NCI-H2081 treated with DMSO at 0.1 percent for 48 hours (cell line): ENCODE measurements at regions not wholly inside any gene's neighbourhood (a gene's known extent, or its start where the extent isn't known, plus 50 kb on each side); places are given as distances from the start of the nearest gene placed in this dataset.
"Not testable (repeated sequence)": the region's sequence is repeated elsewhere in the genome, so short reads cannot be mapped to it uniquely, and the experiment has no call there.

ENCODE experiments used
- DNase-seq: peaks from one replicate; lab custom pipeline; 2025; lab: John Stamatoyannopoulos, UW

DNA sequence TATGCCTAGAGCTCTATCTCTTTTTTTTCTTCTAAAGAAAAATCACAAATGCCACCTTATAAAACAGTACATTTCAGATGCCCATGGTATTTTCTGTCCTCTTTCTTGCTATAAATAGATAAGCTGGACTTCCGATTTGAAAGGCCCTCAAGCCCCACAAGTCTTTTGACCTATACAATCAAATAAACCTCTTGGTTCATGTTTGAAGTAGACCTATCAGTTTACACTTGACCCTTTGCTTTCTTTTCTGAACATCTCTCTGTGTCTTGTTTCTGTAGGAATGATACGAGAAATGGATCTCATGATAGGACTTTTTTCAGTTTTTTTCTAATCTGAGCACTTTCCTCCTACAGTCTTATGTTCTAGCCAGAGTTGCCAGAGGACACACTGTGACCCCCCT lies 327.2 kb downstream of the SOX9 start:
- DNase-seq = no peak

- no peak for DNase-seq
Observed at GRCh38 chr17:72452286-72453173, 331.7 kb downstream of the SOX9 start.

GRCh38 chr17:72454342-72454741 lies 333.5 kb downstream of the SOX9 start:
- no peak for DNase-seq

- DNase-seq = no peak
Observed at GRCh38 chr17:72455562-72455961, 334.7 kb downstream of the SOX9 start.

DNA sequence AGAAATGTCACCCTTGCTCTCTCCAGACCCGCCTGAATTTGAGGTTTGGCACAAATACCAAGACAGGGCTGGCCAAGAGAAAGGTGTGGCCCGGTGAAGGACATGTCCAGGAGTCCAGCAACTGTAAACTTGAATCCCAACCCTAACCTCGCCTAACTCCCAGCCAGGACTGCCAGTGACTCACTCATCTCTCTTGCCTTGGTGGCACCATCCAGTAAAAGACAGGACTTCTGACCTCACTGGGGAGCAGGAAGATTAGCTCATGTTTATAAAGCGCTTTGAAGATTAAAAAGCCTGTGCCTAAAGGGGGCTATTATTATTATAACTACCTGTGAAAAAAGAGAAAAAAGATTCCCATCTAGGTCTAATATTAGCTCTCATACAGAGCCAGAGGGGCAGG lies 335.3 kb downstream of the SOX9 start:
- DNase-seq = no peak

DNA sequence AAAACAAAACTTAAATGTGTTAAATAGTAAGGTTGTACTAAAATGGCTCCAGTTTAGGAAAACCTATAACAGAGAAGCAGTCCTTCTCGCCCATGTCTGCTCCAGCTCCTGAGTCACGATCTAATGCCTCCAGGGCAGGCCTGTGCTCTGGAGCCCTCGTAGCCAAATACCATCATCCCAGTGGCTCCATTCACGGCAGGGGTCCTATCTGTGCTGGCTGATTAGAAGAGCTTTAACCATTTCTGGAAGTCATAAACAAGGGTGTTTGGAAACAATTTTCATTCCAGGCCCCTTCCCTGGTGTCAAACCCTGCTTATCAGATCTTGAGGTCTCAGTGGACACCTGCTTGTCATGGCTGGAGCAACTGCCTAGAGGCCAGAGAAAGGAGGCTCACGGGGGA lies 336.9 kb downstream of the SOX9 start:
- no peak for DNase-seq

GRCh38 chr17:72458301-72458700 lies 337.5 kb downstream of the SOX9 start:
- no peak for DNase-seq

DNA sequence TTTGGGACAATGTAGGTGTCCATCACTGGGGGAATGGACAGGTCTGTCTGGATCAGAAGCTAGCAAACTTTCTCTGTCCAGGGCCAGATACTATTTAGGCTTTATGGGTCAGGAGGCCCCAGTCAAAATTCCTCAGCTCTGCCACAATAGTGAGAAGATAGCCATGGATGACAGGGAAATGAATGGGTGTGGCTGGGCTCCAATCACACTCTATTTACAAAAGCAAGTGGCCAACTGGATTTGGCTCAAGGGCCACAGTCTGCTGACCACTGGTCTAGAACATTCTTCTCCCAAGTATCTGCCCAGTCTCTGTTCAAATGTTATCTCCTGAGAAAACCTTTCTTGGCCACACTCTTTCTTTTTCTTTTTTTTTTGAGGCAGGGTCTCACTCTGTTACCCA lies 339.9 kb downstream of the SOX9 start:
- DNase-seq = no peak

DNA sequence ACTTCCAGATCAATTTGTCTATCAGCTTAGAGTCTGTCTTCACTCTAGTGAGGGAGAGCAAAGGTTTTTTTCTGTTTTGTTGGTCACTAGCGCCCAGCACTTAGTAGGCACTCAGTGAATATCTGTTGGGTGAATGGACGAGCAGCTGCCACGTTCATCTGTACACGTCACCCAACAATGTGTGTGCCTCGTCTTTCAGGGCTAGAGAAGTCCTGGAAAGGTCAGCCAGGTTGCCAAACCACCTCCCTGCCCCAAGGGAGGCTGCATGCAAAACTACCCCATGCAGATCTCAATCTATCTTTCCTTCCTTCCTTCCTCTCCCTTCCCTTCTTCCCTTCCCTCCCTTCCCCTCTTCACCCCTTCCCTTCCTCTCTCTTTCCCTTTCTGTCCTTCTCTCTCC lies 340.9 kb downstream of the SOX9 start:
- no peak for DNase-seq

- no peak for DNase-seq
Observed at GRCh38 chr17:72462407-72462806, 341.6 kb downstream of the SOX9 start.

DNA sequence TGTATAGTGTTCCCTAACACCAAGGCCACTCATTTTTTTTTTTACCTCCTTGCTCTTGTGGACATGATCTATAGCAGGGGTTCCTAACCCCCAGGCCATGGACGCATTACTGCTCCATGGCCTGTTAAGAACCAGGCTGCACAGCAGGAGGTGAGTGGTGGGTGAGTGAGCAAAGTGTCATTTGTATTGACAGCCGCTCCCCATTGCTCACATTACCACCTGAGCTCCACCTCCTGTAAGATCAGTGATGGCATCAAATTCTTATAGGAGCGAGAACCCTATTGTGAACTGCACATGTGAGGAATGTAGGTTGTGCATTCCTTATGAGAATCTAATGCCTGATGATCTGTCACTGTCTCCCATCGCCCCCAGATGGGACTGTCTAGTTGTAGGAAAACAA lies 342.0 kb downstream of the SOX9 start:
- no peak for DNase-seq

GRCh38 chr17:72463287-72464102 lies 342.7 kb downstream of the SOX9 start:
- DNase-seq = no peak

DNA sequence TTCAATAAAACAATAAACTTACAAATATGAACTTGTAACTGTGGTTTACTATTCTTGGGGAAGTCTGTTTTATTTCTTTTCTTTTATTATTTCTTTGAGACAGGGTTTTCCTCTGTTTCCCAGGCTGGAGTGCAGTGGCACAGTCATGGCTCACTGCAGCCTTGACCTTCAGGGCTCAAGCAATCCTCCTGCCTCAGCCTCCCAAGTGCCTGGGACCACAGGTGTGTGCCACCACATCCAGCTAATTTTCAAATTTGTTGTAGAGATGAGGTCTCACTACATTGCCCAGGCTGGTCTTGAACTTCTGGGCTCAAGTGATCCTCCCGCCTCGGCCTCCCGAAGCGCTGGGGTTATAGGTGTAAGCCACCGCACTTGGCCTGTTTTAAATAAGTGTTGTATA lies 343.4 kb downstream of the SOX9 start:
- not testable (repeated sequence) for DNase-seq

DNA sequence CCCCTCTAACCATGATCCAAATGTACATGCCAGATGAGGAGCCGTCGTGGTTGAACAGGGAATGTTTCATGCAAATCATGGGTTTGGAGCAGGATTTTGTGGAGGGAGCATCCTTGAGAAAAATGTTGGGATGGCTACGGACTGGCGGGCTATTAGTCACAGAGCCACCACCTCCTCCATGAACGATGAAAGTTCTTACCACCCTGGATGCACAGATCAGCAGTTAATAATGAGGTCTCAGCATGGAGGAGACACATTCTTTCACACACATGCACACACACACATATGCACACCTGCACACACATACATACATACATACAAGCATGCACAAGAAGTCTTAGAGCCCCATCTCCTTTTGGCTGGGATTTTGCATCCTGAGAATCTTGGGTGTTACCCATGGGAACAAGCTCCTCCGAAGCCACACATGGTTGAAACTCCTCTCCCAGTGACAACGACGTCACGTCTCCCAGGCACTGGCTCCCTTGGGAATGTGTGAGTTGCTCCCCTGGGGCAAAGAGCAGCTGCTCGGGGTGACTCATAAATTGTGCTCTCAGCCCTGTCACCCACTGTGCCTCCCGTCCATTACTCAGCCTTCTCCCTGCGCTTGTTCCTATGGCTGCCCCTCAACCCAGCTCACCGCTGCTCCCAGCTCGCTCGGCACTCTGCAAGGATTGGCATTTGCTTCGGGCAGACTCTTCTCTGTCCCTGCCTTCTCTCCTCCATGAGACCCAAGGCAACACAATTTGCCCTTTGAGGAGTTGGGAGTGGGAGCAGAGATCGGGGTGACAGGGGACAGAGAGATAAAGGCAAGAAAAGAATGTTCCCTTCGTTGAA lies 344.6 kb downstream of the SOX9 start:
- no peak for DNase-seq

- no peak for DNase-seq
Observed at GRCh38 chr17:72466199-72466598, 345.4 kb downstream of the SOX9 start.

GRCh38 chr17:72466606-72467005 lies 345.8 kb downstream of the SOX9 start:
- no peak for DNase-seq

DNA sequence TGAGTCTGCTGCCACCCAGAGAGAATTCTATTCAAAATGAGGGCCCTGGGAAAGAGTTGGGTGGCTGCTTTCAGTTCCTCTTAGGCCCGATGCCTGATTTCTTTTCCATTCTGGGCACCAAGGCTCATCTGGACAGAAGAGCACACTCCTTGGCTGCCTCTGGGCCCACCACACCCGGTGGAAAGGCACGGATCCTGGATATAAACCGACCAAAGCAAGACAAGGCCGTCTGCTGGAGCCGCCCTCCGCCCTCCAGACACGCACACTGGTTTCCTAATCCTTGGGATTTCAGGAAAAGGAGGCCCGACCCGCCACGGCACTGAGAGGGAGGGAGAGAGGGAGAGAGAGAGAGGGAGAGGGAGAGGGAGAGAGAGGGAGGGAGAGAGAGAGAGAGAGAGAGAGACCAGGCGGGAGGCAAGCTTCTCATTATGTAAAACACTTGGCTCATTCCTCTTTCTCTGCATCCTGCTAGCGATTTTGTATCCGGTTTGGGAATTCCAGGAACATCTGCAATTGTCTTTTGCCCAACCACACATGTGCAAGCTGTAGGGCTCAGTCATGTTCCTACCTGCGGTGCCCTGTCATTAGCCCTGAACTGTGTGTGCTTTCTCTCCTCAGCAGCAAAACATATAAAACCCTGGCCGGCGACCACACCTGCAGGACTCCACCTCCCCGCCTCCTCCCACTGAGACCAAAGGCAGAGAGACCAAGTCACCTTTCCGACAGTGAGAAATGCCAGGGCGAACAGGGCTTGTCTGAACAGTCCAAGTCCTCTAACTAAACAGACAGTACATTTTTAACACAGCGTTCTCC lies 347.2 kb downstream of the SOX9 start:
- no peak for DNase-seq

DNA sequence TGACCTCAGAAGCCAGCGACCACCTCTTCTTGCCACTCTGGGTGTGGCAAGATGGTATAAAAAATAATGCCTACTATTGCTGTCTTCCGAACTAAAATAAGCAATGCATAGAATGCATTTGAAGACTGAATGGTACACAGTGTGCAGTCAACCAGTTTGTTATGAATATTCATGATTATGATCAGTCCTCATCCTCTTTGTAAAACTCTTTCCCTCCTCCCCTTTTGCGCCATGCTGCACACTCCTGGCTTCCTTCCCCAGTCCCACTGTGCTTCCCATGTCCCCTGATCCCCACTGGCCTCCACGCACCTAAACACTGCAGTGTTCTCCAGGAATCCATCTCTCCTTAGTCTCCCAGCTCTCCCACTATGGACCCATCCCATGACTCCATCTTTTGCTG lies 348.0 kb downstream of the SOX9 start:
- DNase-seq = no peak

GRCh38 chr17:72470121-72470705 lies 349.4 kb downstream of the SOX9 start:
- DNase-seq = no peak

DNA sequence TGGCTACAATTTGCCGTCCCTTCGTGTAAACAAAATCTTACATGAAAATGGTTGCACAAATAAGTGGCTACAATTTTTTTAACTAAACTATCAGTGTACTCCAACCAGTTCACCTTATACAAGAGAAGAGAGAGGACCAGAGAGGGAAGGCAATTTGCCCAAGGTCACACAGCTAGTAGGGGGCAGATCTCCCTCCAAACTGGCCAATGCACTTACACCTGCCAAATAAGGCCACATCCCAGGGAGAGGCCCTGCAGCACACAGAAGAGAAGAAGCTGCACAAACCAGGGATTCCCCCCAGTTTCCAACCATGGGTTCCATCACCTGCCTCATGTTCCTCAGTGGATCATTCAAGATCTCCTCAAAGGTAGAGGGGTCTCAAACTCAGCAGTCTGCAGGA lies 349.9 kb downstream of the SOX9 start:
- DNase-seq = no peak

DNA sequence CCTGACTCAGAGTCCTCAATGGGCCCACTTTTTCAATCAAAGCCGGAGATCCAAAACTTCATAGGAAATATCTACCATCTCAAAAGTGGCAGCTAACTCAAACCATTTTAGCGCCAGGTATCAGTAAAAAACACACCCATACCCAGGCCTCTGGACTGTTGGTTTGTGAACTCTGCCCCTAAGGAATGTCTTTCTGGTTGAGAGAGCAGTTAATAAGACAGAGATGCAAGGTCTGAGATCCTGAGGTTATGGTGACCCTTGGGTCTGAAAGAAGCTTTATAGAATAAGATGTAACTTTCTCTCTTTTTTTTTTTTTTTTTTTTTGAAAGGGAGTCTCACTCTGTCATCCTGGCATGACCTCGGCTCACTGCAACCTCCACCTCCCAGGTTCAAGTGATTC lies 350.5 kb downstream of the SOX9 start:
- DNase-seq = no peak
